ENCODE measurements at regions not wholly inside any gene's neighbourhood (a gene's known extent, or its start where the extent isn't known, plus 50 kb on each side); places are given as distances from the start of the nearest gene placed in this dataset.
A peak's percentile ranks its signal among the peaks of the same experiment; 100 is the strongest.

DNA sequence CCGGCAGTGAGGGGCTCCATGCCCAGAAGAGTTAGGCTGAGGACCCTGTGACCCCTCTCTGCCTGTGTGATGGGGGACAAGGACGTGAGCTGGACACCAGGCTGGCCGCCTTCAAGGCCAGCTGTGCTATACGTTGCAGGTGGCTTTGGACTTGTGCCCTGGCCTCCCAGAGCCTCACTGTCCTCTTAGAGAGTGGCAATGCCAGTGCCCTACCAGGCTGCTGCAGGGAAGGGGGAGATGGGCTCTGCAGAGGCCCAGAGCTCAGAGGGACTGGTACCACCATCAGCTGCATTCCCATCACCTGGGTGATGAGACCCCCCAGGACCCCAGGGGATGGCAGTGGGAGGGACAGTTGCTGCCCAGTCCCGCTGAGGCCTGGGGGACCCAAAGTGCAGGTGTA lies 90.4 kb upstream of the SHISAL1 start:
- Mint-ChIP-seq H3K36me3 (no peaks in the 10 kb centered on the region), H3K27ac (no peak overlapping the region), H3K4me3 (no peak overlapping the region), H3K4me1 (no peaks in the 10 kb centered on the region), H3K27me3 (no peaks in the 10 kb centered on the region), H3K9me3 (ENCODE audit: low read depth) (no peaks in the 10 kb centered on the region)
- ATAC-seq = no peak
- DNase-seq = no peak
- CTCF ChIA-PET = no interaction called here

DNA sequence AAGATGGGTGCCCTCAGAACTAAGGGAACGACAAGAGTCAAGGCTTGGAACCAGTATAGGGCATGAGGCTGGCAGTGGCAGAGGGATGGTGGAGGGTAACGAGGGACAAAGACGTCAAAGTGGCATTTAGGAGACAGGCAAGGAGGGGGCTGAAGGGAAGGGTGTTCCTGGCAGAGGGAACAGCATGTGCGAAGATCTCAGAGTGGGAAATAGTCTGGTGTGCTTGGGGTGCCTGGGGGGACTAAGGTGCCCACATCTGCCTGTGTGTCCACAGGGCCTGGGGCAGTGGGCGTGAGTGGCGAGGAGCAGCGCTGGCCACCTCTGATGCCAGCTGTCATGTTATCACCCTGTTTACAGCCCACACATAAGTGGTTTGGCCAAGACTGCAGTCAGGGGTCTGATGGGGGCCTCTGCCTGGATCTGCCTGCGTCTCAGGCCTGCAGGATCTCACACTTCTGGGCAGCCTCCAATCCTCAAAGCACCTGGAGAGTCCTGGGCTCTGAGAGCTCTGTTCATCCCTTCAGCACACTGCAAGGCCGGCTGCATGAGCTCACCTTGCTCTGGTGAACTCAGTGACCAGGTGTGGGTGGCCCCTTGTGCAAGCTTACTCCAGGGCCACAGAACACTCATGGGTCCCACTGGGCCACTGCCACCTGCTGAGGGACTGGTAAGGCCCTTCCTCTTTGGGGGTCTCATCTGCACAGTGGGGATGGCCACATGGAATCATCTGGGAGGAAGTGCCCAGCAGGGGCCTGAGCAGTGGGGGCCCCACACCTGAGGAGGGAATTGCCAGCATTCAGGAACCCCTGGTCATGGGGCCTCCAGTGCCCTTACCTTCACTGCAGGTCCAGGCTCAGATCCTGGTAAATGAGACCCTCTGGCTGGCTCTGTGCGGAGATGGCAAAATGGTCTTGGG lies 89.7 kb upstream of the SHISAL1 start:
- no peak for DNase-seq
- Mint-ChIP-seq H3K27me3 (no peaks in the 10 kb centered on the region), H3K36me3 (no peaks in the 10 kb centered on the region), H3K4me1 (no peaks in the 10 kb centered on the region), H3K9me3 (ENCODE audit: low read depth) (no peaks in the 10 kb centered on the region), H3K27ac (no peak overlapping the region), H3K4me3 (no peak overlapping the region)
- CTCF ChIA-PET = no interaction called here
- no peak for ATAC-seq

DNA sequence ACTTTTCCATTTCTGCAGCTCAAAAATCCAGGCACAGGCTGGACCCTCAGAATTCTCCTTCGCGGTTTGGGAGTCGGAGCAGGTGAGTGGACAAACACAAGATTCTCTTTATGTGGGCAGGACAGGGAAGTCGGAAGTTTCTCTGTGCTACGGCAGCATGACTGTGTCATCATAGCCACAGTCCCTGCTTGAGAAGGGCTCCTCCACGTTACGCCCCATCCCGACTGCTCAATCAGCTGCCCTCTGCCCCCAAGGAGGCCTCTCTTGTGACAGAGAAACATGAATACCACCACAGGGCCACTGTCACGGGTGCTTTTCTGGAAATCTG lies 89.0 kb upstream of the SHISAL1 start:
- H3K4me3 Mint-ChIP-seq = no peak overlapping the region
- H3K36me3 Mint-ChIP-seq = no peaks in the 10 kb centered on the region
- ATAC-seq (no peak), DNase-seq (no peak)
- no peaks in the 10 kb centered on the region for H3K9me3 Mint-ChIP-seq (ENCODE audit: low read depth)
- no peaks in the 10 kb centered on the region for H3K27me3 Mint-ChIP-seq
- CTCF ChIA-PET = no interaction called here
- H3K4me1 Mint-ChIP-seq = no peaks in the 10 kb centered on the region
- no peak overlapping the region for H3K27ac Mint-ChIP-seq

DNA sequence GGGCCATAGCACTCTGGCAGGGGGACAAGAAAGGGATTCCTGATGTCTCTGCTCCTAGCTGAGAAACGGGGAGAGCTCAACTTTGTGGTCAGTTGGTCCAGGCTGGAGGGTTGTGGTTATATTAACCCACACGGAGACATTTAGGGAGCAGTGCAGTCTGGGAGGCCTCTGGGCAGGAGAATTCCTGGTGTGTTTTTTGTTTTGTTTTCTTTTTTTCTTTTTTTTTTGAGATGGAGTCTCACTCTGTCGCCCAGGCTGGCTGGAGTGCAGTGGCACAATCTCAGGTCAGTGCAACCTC lies 88.0 kb upstream of the SHISAL1 start:
- CTCF ChIA-PET = no interaction called here
- H3K27ac Mint-ChIP-seq = no peak overlapping the region

DNA sequence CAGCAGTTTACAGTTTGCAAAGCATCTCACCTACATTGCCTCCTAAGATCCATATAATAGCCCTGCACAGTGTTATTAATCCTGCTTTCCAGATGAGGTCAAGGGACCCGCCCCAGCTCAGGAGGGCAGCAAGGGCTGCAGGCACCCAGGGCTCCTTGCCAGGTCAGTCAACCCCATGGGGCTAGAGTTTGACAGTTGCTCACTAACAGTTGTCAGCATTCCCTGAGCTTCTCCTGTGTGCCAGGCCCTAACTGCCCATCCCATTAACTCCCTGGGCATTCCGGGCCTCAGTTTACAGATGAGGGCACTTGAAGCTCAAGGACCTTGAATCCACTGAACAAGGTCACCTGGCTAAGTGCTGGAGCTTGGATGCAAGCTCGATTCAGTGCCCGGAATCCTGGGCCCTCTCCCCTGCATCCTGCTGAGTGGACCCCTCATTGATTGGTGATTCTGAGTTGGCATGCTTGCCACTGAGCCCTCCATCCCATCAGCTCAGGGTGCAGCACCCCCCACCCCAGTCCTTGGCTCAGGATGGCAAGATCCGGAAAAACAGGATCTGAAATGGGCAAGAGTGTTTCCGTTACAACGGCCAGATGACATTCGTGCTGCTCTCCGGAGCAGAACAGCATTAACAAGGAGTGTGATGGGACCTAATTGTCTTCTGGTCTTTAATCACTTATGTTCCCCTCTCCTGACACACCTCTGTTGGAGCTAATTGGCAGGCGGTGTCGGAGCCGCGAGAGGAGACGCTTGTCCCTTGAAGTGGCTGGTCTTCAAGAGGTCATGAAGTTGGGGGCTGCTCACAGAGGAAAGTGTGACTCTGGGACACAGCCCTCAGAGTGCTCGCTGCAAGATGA lies 87.4 kb upstream of the SHISAL1 start:
- H3K4me3 Mint-ChIP-seq = no peak overlapping the region
- DNase-seq (peak; percentile 19), ATAC-seq (no peak)
- H3K9me3 Mint-ChIP-seq (ENCODE audit: low read depth) = no peaks in the 10 kb centered on the region
- CTCF ChIA-PET = no interaction called here
- no peaks in the 10 kb centered on the region for H3K36me3 Mint-ChIP-seq
- H3K27me3 Mint-ChIP-seq = no peaks in the 10 kb centered on the region
- H3K4me1 Mint-ChIP-seq = no peaks in the 10 kb centered on the region
- no peak overlapping the region for H3K27ac Mint-ChIP-seq

More for the DNA sequence above, 88.0 kb upstream of the SHISAL1 start:
- no peaks in the 10 kb centered on the region for H3K9me3 Mint-ChIP-seq (ENCODE audit: low read depth)
- no peak overlapping the region for H3K4me3 Mint-ChIP-seq
- no peaks in the 10 kb centered on the region for H3K36me3 Mint-ChIP-seq
- DNase-seq = no peak
- no peak for ATAC-seq
- no peaks in the 10 kb centered on the region for H3K27me3 Mint-ChIP-seq
- no peaks in the 10 kb centered on the region for H3K4me1 Mint-ChIP-seq

DNA sequence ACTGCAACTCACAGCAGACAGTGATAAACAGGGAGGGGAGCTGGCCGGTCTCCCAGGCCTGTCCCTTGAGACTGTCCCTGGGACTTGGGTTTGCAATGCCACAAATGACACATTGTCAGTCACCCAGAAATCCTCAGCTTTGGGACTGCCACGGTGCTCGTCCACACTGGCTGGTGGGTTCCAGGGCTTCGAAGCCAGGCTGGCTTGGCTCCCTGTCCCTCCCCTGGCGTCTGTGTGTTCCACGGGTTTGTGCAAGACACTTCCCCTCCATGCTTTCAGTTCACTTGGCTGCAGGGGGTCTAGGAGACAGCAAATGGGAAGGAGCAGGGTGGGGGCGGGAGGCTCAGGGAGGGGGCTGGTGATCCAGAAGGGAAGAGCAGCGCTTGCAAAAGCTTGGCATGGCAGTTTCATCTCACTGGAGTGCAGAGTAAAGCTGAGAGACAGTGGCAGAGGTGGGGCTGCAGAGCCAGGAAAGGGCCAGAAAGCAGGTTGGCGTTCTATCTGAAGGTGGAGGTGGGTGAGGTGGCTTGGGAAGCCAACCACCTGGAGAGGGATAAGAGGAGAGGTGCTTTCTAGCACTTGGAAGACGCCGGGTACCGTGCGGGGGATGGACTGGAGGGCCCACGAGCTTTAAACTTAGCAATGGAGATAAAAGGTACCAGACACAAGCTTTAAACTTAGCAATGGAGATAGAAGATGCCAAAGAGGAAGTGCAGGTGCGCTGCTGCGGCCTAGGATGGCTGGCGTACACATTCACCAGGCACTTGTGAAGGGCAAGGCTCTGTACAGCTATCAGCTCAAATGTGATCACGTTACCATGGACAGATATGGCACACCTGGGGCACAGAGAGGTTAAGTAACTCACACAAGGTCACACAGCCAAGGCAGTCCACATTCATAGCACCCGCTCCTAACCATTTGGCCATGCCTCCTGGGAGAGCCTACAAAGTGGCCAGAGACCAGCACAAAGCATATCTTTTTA lies 86.4 kb upstream of the SHISAL1 start:
- CTCF ChIA-PET = no interaction called here
- Mint-ChIP-seq H3K4me3 (no peak overlapping the region), H3K27ac (no peak overlapping the region), H3K4me1 (no peaks in the 10 kb centered on the region), H3K27me3 (no peaks in the 10 kb centered on the region), H3K9me3 (ENCODE audit: low read depth) (no peaks in the 10 kb centered on the region), H3K36me3 (no peaks in the 10 kb centered on the region)
- DNase-seq (peak; percentile 39), ATAC-seq (no peak)

DNA sequence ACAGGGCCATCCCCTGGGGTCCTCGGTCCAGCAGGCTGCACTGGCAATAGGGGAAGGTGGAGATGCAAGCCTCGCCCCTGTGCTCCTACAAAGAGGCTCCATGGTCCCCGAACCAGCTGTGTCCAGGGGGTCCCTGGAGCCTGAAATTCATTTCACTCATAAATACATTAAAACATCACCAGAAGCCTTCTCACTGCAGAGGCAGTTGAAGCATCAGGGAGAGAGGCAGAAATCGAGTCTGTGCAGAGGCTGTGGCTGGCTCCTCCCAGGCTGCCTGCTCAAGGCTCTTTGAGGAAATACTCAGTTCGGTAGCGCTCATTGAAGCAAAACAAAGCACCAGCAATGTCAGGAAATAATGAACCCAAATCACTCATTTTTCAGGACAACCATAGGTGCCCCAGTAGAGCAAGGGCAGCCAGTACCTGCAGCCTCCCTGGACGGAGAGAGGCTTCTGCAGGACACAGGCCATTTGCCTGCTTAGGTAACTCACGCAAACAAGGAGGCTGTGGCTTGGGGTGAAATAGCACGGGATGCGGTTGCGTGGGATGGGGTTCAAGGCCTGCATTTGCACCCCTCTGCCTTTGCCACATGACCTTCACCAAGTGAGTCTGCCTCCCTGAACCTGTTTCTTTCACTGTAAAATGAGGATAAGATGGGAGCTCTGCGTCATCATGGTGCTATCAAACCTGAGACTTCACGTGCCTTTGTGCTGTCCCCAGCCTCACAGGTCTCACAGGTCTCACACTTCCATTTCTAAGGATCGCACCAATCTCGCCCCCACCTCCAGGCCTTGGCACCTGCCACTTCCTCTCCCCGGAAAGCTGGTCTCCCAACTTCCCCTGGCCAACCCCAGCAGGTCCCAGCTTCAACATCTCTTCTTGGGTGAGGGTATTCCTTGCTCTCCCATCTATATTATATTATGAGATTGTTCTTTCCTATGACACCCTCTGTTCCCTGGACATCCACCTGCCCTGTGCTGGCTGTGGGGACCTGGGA lies 84.3 kb upstream of the SHISAL1 start:
- no peak overlapping the region for H3K27ac Mint-ChIP-seq
- no peak overlapping the region for H3K4me3 Mint-ChIP-seq
- ATAC-seq (no peak), DNase-seq (peak; percentile 23)
- no peaks in the 10 kb centered on the region for H3K9me3 Mint-ChIP-seq (ENCODE audit: low read depth)
- CTCF ChIA-PET = no interaction called here
- H3K4me1 Mint-ChIP-seq = no peaks in the 10 kb centered on the region
- peaks cover 3% of the 10 kb centered on the region for H3K27me3 Mint-ChIP-seq
- no peaks in the 10 kb centered on the region for H3K36me3 Mint-ChIP-seq

DNA sequence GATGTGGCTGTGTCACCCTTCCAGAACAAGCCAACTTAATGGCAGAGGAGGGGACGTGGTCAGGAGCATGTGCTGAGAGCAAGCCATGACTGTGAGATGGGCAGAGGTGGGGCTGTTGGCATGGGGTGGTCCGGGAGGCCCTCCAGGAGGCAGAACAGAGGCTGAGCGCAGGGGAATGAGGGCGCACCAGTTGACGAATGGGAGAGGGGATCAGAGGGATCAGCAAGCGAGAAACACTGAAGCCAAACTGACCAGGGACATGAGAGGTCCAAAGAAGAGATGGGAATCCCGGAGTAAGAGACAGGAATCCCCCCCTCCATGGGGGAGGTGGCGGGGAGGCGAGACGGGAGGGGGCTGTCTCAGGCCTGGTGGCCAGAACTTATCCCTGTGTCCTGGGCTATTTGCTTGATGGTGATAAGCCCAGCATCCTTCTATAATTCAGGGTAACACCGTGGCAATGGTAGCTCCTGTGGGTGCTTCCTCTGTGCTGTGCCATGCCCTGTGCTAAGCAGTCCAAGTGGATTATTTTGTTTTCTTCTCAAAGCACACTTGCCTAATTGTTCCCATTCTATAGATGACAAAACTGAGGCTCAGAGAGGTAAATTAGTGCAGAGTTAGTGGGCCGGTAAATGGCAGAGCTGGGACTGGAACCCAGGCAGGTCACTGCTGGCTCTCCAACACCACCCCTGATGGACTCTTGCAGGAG lies 83.4 kb upstream of the SHISAL1 start:
- ATAC-seq (no peak), DNase-seq (peak; percentile 12)
- H3K27me3 Mint-ChIP-seq = peaks cover 3% of the 10 kb centered on the region
- H3K9me3 Mint-ChIP-seq (ENCODE audit: low read depth) = no peaks in the 10 kb centered on the region
- H3K27ac Mint-ChIP-seq = no peak overlapping the region
- CTCF ChIA-PET = no interaction called here
- H3K4me3 Mint-ChIP-seq = no peak overlapping the region
- H3K4me1 Mint-ChIP-seq = no peaks in the 10 kb centered on the region
- H3K36me3 Mint-ChIP-seq = no peaks in the 10 kb centered on the region

DNA sequence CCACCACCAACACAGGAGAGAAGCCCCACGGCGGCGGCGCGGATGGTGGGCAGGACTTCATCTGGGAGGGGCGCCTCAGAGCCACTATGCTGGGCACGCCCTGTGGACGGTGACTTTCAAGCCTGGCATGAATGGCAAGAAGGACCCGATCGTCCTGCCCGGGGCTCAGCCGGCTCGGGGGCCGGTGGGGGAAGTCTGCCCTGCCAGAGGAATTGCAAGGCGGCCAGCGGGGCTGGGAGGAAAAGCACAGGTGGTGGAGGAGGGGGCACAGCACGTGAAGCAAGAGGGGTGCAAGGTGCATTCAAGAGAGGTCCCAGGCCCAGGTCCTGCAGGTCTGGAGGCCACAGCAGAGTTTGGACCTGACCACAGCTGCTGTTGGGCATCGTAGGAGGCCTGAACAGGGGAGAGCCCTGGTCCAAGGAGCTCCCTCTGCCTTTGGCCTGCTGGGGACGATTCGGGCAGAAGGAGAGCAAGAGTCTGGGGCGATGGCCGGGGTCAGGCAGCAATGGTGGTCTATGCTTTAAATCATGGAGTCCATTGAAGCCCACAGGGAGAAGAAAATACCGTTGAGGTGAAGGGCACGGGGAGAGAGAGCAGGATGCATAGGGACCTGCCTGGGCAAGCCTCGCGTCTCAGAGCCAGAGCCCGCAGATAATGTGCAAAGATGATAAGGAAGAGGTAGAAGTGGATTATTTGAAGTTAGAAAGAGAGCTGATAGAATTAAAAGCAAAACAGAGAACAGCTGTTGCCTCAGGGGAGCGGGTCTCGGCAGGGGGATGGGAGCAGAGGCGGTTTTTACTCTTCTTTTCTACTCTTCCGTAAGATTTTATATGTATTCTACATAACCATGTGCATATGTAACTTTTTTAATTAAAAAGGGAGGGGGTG lies 82.6 kb upstream of the SHISAL1 start:
- CTCF ChIA-PET = no interaction called here
- H3K4me3 Mint-ChIP-seq = no peak overlapping the region

DNA sequence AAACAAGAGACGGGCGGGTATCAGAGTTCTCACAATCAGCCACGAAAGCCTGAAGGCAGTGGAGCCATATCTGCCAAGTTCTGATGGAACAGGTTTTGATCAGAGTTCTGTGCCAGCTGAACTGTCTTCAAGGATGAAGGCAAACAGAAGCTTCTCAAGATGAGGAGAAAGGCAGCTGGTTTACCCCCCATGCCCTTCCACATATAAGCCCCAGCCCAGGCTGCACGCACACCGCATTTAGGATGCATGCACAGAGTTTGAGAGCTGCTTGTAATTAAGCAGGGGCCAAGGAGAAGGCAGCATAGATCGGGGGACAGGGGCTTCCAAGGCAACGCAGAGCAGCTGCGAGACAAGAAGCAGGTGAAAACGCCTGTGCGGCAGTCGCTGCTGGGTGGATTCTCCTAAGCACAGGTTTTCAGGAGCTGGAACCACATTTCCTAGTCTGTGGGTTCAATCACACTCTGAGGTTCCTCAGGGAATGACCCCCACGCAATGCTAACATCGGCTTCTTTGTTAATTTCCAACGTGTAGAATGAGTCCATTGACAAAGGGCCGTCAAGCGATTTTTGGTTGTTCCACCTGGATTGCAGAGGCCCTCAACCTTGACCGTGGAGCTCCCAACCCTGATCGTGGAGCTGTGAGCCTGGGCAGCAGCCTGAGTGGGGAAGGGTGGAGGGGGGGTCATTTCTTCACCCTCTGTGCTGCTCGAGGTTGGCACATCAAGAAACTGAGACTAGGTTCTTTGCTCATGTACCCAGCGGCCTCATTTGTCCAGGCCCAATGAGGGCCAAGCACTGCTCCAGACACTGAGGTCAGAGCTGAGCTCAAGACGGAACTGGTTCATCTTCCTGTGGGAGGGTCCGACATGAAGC lies 81.7 kb upstream of the SHISAL1 start:
- Mint-ChIP-seq H3K36me3 (no peaks in the 10 kb centered on the region), H3K27me3 (peaks cover 3% of the 10 kb centered on the region), H3K9me3 (ENCODE audit: low read depth) (no peaks in the 10 kb centered on the region), H3K4me3 (no peak overlapping the region), H3K4me1 (no peaks in the 10 kb centered on the region), H3K27ac (no peak overlapping the region)
- no peak for DNase-seq
- CTCF ChIA-PET = no interaction called here
- ATAC-seq = no peak

More for the DNA sequence above, 82.6 kb upstream of the SHISAL1 start:
- Mint-ChIP-seq H3K9me3 (ENCODE audit: low read depth) (no peaks in the 10 kb centered on the region), H3K36me3 (no peaks in the 10 kb centered on the region), H3K27me3 (peaks cover 3% of the 10 kb centered on the region), H3K4me1 (no peaks in the 10 kb centered on the region), H3K27ac (no peak overlapping the region)
- no peak for ATAC-seq
- peak; percentile 4 for DNase-seq

DNA sequence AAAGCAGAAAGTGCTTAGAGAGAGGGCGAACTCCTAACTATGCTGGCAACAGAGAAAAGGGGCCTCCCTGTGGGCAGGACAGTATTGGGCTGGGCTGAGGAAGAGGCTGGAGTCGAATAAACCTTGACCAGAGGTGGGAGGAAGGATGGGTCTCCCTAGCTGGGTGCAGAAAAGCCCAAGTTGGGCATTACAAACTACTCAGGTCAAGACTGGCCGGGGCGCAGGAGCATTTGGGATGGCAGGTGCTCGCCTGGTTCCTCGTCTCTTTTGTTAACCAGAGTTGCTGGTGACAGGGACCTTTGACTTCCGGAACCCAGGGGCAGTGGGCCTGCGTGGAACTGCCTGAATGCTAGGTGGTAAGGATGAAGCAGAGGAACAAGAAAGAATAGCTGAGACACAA lies 80.3 kb upstream of the SHISAL1 start:
- H3K27me3 Mint-ChIP-seq = peaks cover 11% of the 10 kb centered on the region
- no peak overlapping the region for H3K4me3 Mint-ChIP-seq
- ATAC-seq = no peak
- no peak overlapping the region for H3K27ac Mint-ChIP-seq
- H3K9me3 Mint-ChIP-seq (ENCODE audit: low read depth) = no peaks in the 10 kb centered on the region
- CTCF ChIA-PET = interaction anchor here (1.2 kb wide), 1 partner anchor 312 kb away, joined by 3 read pairs; no protein-coding TSS in a partner anchor
- no peaks in the 10 kb centered on the region for H3K36me3 Mint-ChIP-seq
- no peak for DNase-seq
- no peaks in the 10 kb centered on the region for H3K4me1 Mint-ChIP-seq

Measured in activated CD8-positive, alpha-beta memory T cell treated with anti-CD3 and anti-CD28 coated beads, Interleukin-2, amount 10 ng/mL, durations not matched to agents 7 days and 5 days (primary cell).